PC-9 (cell line): ENCODE measurements at regions not wholly inside any gene's neighbourhood (a gene's known extent, or its start where the extent isn't known, plus 50 kb on each side); places are given as distances from the start of the nearest gene placed in this dataset.

Source experiments
- CTCF ChIP-seq: fragments of 200-600 bp; sonication (generic); conservative IDR thresholded peaks from 2 replicates; pipeline ENCODE4 v1.6.1; 2017; ENCODE audit warnings: mixed run types, antibody characterized with exemption, mild to moderate bottlenecking, moderate library complexity
- EZH2 ChIP-seq: fragments of 200-600 bp; sonication (generic); IDR thresholded peaks from 2 replicates; pipeline ENCODE4 v1.8.0; 2017; ENCODE audit warnings: antibody characterized with exemption, low read depth

DNA sequence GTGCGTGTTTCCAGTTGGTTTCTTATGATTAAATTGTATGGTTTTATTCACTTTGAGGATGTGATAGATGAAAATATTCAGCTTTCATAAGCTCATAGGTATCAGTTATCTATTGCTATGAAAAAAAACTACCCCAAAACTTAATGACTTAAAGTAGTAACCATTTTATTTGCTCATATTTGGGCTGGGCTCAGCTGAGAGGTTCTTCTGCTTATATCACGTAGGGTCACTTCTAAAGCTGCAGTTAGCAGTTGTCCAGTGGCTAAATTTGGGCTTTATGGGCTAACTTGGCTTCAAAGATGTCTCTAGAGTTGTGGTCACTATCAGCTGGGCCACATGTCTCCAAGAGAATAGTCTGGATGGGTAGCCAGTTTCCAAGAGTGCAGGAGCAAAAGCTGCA lies 206.4 kb upstream of the LYPLAL1 start:
- TF ChIP-seq CTCF (no peak), EZH2 (no peak)
